ENCODE measurements at regions not wholly inside any gene's neighbourhood (a gene's known extent, or its start where the extent isn't known, plus 50 kb on each side); places are given as distances from the start of the nearest gene placed in this dataset.

DNA sequence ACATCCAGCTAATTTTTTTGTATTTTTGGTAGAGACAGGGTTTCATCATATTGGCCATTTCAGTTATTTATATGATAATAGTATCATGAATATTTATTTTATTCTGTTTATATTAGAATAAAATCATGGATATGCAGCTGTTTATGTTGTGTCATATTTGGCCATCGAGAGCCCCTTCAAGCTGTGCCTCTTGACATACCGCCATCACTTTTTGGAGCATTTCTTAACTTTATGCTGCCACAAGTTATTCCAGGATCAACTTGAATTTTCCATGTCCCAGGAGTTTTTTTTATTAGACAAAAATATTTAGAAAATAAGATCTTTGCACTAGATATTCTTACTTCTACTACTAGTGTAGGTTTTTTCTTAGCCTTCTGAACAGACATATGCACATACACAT lies 1067.0 kb upstream of the LRRTM3 start:
- no peak for DNase-seq

DNA sequence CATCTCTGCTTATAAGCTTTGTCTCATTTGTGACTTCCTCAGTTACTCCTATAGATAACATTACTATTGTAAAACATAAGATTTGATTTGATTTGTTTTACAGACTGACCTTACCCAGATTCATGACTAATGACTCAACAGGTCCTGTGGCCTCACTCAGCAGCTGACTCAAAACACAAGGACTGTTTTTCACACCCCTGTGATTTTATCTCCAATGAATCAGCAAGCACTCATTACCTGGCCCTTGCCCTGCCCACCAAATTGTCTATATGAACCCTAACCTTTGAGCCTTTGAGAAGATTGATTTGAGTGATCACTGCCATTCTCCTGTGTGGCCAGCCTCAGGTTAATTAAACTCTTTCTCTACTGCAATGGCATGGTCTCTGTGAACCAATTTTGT lies 1064.6 kb upstream of the LRRTM3 start:
- no peak for DNase-seq
